HG03175 (cell line): ENCODE measurements at regions not wholly inside any gene's neighbourhood (a gene's known extent, or its start where the extent isn't known, plus 50 kb on each side); places are given as distances from the start of the nearest gene placed in this dataset.

Experiments
- ATAC-seq: cut with Tn5 transposase; IDR thresholded peaks from one replicate; pipeline ENCODE4 v1.9.1; 2021; ENCODE audit warnings: mild to moderate bottlenecking, moderate library complexity; ENCODE audit not compliant: unreplicated experiment

- ATAC-seq: no peak
These were observed 207.2 kb upstream of the SETBP1 start for GRCh38 chr18:44473394-44474066.

GRCh38 chr18:44474067-44474411 lies 206.6 kb upstream of the SETBP1 start:
- ATAC-seq: no peak

- no peak for ATAC-seq
These were observed 206.1 kb upstream of the SETBP1 start for GRCh38 chr18:44474591-44474990.

DNA sequence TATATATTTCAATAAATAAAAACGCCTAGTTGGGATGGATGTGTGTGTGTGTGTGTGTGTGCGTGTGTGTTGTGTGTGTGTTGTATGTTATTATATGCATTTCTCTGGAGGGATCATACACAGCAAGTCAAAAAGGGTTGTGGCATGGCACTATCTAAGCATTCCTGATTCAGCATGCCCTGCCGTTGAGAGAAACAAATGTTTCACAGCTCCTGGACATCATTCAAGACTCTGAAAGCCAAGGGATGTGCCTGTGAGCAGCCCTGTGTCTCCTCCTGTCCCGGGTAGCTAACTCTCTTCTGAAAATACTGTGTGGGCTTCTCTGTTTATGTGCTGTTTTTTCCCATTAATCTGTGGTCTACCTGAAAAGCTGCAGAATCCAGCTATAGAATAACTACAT lies 197.9 kb upstream of the SETBP1 start:
- ATAC-seq: no peak

DNA sequence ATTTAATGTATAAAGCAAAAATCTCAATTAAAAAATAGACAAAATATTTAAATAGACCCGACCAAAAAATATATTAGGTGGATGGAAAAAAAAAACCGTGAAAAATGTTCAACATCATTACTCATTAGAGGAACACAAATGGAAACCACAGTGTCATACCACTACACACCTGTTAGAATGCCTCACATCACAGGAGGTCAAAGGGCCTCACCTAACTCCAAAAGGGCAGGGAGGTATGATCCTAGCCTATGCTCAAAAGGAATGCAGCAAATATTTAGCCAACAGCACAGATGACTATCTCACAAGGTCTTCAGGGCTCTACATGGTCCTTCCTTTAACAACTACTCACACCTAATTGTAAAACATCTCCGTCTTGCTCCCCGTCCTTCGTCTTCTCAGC lies 185.5 kb upstream of the SETBP1 start:
- ATAC-seq: peak; percentile 81

DNA sequence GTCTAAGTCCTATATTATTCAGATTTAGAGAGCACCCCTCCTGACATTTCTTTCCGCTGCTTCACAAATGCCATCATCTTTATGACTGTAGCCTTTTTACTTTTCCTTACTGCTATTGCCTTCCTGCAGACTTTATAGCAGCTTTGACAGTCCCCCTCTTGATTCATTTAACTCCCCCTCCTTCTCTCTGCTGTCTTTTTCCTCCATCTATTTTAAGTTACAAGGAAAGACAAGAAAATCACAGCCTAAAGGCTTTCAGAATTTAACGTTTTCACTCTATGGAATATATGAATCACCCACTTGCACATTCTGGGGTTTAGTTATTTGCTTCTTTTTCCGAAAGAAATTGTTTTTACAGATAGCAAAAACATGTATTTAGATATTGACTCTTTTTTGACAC lies 183.4 kb upstream of the SETBP1 start:
- ATAC-seq: no peak

DNA sequence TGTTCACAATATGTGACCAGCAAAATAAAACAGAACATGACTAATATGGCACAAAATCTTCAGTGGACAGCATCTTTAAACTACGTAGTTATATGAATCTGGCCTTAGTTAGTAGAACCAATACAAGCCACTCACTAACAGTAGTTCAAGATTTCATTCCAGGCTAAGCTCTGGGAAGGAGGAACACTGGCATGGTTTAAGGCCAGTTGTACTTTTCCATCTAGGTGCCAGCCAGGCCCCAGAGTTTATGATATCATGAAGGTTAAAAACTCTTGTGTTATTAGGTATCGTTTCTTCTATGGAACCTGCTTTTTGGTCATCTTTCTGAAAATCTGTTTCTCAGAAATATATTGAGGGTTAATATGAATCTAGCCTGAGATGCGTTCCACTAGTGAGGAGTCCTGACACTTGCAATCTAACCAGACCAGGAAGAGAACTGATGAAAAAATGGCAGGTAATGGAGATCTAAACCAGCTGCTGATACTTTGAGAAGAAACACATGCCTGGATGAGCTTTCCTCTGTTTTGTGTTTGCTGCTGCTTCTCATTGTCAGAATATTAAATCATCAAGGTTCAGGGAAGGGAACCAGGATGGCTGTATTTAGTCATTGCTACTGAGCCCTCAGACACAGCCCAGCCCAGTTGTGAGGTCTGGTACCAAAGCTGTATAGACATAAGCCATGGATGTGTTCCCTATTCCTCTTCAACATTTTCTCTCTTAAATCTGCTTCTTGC lies 182.8 kb upstream of the SETBP1 start:
- no peak for ATAC-seq

- ATAC-seq: no peak
These were observed 179.7 kb upstream of the SETBP1 start for GRCh38 chr18:44500808-44501610.

GRCh38 chr18:44502221-44502620 lies 178.5 kb upstream of the SETBP1 start:
- no peak for ATAC-seq

DNA sequence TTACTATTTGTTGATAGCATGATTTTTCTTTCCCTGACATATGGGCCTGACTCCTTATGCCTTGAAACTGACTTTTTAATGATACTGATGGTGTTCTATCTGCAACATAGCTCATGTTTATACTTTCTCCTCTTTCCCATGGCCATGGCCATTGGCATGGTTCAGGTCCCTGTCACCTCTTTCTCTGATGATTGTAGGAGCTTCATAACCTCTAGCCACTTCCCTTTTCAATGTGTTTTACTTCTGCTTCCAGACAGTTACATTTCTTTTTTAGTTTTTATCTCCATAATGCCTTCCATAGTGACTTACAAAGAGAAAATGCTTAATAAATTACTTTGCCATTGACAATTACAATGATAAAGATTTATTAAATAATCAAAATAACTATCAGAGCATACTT lies 177.9 kb upstream of the SETBP1 start:
- no peak for ATAC-seq

DNA sequence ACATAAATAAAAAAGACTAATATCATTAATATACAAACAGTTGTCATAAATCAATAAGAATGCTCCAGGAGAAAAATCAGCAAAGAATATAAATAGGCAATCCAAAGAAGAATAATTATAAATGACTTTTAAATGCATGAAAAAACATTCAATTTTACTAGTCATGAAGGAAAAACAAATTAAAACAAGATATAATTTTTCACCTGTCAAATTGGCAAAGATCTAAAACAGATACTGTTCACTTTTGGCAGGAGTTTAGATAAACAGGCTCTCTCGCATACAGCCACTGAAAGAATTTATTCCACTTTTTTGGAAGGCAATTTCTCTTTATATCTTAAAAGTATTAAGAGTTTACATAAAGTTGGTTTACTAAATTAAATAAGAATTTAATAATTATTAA lies 176.8 kb upstream of the SETBP1 start:
- no peak for ATAC-seq

- peak; percentile 78 for ATAC-seq
These were observed 172.9 kb upstream of the SETBP1 start for GRCh38 chr18:44507729-44508325.

GRCh38 chr18:44508474-44508873 lies 172.2 kb upstream of the SETBP1 start:
- no peak for ATAC-seq

- no peak for ATAC-seq
These were observed 171.6 kb upstream of the SETBP1 start for GRCh38 chr18:44509048-44509447.

DNA sequence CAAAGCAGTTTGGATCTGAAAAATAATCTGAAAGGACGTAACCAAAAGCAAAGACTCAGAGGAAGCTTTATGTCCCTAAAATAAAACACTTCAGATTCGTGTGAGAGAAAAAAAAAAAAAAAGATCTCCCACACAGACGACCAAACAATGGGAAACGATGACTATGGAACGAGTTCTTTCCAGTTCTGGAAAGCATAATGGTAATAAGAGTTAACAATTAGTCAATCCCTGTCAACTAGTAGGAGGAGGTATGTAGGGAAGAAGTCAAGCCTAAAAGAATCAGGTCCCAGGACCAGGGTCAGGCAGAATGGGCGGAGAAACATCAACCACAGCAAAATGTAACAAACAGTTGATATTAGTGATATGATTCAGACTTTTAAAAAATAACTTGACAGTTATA lies 170.3 kb upstream of the SETBP1 start:
- ATAC-seq: no peak

- ATAC-seq: no peak
These were observed 167.5 kb upstream of the SETBP1 start for GRCh38 chr18:44513233-44513632.

- no peak for ATAC-seq
These were observed 166.6 kb upstream of the SETBP1 start for GRCh38 chr18:44514106-44514505.

DNA sequence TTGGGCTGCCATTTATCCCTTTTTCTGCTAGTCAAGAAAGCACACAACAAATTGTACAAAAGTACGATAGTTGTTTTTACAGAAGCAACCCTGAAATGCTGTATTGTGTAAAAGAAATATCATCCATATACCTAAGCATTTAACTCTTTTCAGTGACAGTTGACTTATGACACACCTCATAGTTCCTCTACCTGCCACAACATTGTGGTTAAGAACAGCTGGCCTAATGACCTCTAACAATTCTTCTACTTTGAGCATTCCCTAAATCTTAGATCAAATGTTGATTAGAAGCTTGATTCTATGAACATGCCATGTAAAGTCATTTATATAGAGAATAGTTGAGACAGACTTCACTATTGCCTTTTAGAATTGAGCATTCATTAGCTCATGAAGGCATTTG lies 165.9 kb upstream of the SETBP1 start:
- no peak for ATAC-seq

DNA sequence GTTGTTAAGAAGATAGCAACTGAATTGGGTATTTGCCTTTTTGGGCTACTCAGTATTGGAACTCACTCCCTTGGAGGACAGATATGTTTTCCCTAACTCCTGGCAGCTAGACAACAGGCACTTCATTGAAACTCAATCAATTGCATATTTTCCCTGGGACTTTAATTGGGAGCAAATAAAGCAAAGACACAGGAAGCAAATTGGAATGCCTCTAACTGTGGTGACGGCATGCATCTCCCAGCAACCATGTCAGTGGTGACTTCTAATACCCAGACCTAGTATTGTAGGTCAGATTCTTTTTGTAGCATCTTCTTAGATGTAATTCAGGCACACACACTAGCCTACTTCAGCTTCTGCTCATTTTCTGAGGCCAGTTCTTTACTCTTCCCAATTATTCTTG lies 164.2 kb upstream of the SETBP1 start:
- ATAC-seq: no peak

DNA sequence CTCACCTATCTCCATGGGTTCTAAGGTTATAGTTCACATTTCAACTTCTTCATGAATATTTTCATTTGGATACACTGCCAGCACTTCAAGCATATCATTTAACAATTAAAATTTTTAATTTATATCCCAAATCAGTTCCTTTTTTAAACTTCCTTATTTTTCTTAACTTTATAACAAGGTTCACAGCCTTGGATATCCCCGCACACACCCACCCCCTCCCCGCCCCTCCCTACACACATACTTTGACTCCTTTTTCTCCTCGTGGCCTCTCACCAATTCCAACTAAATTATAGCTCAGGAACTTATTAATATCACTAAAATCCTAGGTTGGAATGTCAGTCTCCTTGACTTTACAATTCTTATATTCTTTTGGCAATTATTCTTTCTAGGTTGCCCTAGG lies 163.6 kb upstream of the SETBP1 start:
- ATAC-seq: no peak

GRCh38 chr18:44518091-44518615 lies 162.5 kb upstream of the SETBP1 start:
- ATAC-seq: no peak
